ENCODE measurements at regions not wholly inside any gene's neighbourhood (a gene's known extent, or its start where the extent isn't known, plus 50 kb on each side); places are given as distances from the start of the nearest gene placed in this dataset.

GRCh38 chr3:102140116-102140515 is 290.8 kb downstream of the NFKBIZ start:
- TF ChIP-seq EZH2phosphoT487 (IDR thresholded peaks at IDR 0.05; ENCODE audit: low read length), result no peak
- TF ChIP-seq, protein P1, sequence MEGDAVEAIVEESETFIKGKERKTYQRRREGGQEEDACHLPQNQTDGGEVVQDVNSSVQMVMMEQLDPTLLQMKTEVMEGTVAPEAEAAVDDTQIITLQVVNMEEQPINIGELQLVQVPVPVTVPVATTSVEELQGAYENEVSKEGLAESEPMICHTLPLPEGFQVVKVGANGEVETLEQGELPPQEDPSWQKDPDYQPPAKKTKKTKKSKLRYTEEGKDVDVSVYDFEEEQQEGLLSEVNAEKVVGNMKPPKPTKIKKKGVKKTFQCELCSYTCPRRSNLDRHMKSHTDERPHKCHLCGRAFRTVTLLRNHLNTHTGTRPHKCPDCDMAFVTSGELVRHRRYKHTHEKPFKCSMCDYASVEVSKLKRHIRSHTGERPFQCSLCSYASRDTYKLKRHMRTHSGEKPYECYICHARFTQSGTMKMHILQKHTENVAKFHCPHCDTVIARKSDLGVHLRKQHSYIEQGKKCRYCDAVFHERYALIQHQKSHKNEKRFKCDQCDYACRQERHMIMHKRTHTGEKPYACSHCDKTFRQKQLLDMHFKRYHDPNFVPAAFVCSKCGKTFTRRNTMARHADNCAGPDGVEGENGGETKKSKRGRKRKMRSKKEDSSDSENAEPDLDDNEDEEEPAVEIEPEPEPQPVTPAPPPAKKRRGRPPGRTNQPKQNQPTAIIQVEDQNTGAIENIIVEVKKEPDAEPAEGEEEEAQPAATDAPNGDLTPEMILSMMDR (IDR thresholded peaks at IDR 0.05; ENCODE audit: low read length), result no peak

Measured in MM.1S (cell line).